Keratinocyte (primary cell): ENCODE measurements at regions not wholly inside any gene's neighbourhood (a gene's known extent, or its start where the extent isn't known, plus 50 kb on each side); places are given as distances from the start of the nearest gene placed in this dataset.

Experiments
- DNase-seq: peaks from one replicate; pipeline ENCODE4 v3.0.0-alpha.2; 2011; ENCODE audit warnings: low read depth, missing footprints, low spot score
- FAIRE-seq: peaks from 2 replicates; lab custom pipeline; 2011; peaks lifted over from hg19 to GRCh38; lab: Jason Lieb, UNC
- H2AFZ ChIP-seq: 2 replicates; pipeline ENCODE4 v1.6.0; 2012; ENCODE audit warnings: low read length, control low read depth, inconsistent platforms; ENCODE audit not compliant: control insufficient read depth
- H3K27ac ChIP-seq: 2 replicates; pipeline ENCODE4 v1.5.1; 2011; ENCODE audit warnings: low read length; ENCODE audit not compliant: control insufficient read depth, insufficient read depth
- H3K27me3 ChIP-seq: 3 replicates; pipeline ENCODE4 v1.6.0; 2011; ENCODE audit warnings: low read length; ENCODE audit not compliant: control insufficient read depth, insufficient read depth; ENCODE audit errors: extremely low read depth
- H3K36me3 ChIP-seq, 2 experiments: 2 replicates in 1 of 2; 3 replicates in 1 of 2; pipeline ENCODE4 v1.5.1; 2011; ENCODE audit warnings: low read length in 2 of 2, mild to moderate bottlenecking in 1 of 2; ENCODE audit not compliant: control insufficient read depth in 2 of 2, insufficient read depth in 2 of 2; ENCODE audit errors: extremely low read depth in 1 of 2
- H3K4me1 ChIP-seq: 3 replicates; pipeline ENCODE4 v1.5.1; 2011; ENCODE audit warnings: low read length; ENCODE audit not compliant: control insufficient read depth, insufficient read depth; ENCODE audit errors: extremely low read depth
- H3K4me2 ChIP-seq: 3 replicates; pipeline ENCODE4 v1.6.0; 2011; ENCODE audit warnings: low read depth, low read length; ENCODE audit not compliant: control insufficient read depth, insufficient read depth; ENCODE audit errors: extremely low read depth
- H3K4me3 ChIP-seq, 3 experiments: fragments of 200-600 bp in 1 of 3; sonication (generic) in 1 of 3; 2 replicates in 2 of 3; 3 replicates in 1 of 3; pipeline ENCODE4 v1.5.1; 2011 to 2016; ENCODE audit warnings: low read length in 3 of 3, mild to moderate bottlenecking in 3 of 3, control low read depth in 2 of 3, inconsistent platforms in 1 of 3, low read depth in 1 of 3, mixed read lengths in 1 of 3, mixed run types in 1 of 3, moderate library complexity in 1 of 3; ENCODE audit not compliant: control insufficient read depth in 2 of 3, insufficient read depth in 2 of 3; ENCODE audit errors: extremely low read depth in 1 of 3
- H3K79me2 ChIP-seq: 2 replicates; pipeline ENCODE4 v1.6.0; 2012; ENCODE audit warnings: low read length; ENCODE audit not compliant: control insufficient read depth, insufficient read depth
- H3K9ac ChIP-seq: 3 replicates; pipeline ENCODE4 v1.6.0; 2011; ENCODE audit warnings: low read length; ENCODE audit not compliant: control insufficient read depth, insufficient read depth; ENCODE audit errors: extremely low read depth
- H3K9me1 ChIP-seq: 3 replicates; pipeline ENCODE4 v1.6.0; 2011; ENCODE audit warnings: low read length; ENCODE audit not compliant: control insufficient read depth, insufficient read depth; ENCODE audit errors: extremely low read depth
- H3K9me3 ChIP-seq: 2 replicates; pipeline ENCODE4 v1.5.1; 2012; ENCODE audit warnings: low read depth, low read length; ENCODE audit not compliant: control insufficient read depth
- H4K20me1 ChIP-seq: 3 replicates; pipeline ENCODE4 v1.6.0; 2011; ENCODE audit warnings: low read length; ENCODE audit not compliant: control insufficient read depth, insufficient read depth; ENCODE audit errors: extremely low read depth
- EZH2 ChIP-seq: IDR thresholded peaks from one replicate; pipeline ENCODE4 v1.6.1; 2012; ENCODE audit warnings: inconsistent platforms, mild to moderate bottlenecking, low read length, moderate library complexity
- dilution Hi-C: fragments of 300-500 bp; cut with MboI; formaldehyde crosslinking; loops from one replicate; pipeline ENCODE4 v1.7.0; 2020; ENCODE audit warnings: low sequenced_read_pairs; ENCODE audit not compliant: extremely low pct_ligation_motif_present
- TF ChIP-seq, protein P1 (sequence below), 3 experiments: IDR thresholded peaks in 1 of 3; conservative IDR thresholded peaks in 1 of 3; optimal IDR thresholded peaks in 1 of 3; 2 replicates in 2 of 3; 3 replicates in 1 of 3; pipeline versions ENCODE3 to v1.5.1; 2011; ENCODE audit warnings: low read length in 3 of 3, mild to moderate bottlenecking in 3 of 3, moderate library complexity in 2 of 3, control low read depth in 1 of 3, inconsistent platforms in 1 of 3; ENCODE audit not compliant: insufficient read depth in 2 of 3; ENCODE audit errors: extremely low read depth in 1 of 3

DNA sequence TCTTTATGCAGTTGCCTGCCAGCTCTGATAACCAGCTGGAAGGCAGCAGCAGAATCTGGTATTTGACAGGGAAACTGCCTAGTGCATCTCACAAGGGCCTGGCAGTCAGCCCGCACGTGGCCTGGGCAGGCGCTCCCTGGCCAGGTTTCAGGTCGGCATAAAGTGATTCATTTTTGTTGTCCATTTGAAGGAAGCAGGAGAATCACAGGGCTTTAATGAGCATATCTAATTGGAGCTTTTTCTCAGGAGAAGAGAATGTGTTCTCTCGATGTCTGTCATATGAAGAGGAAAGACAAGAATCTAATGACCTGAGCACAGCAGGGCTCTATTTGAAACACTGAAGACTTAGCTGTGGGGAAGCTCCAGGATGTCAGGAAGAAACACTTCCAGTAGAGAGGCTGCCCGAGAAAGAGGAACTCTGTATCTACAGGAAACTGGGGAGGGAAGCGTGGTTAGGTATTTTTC, 98.8 kb upstream of the MB21D2 start:
- no peaks in the 10 kb centered on the region for H3K27me3 ChIP-seq
- dilution Hi-C loops, result no loop called here
- no peak overlapping the region for H3K9ac ChIP-seq
- no peak overlapping the region for H2AFZ ChIP-seq
- H3K4me2 ChIP-seq, result no peak overlapping the region
- H3K4me3 ChIP-seq, result no peak overlapping the region
- no peak for FAIRE-seq
- no peak overlapping the region for H3K27ac ChIP-seq
- no peak for TF ChIP-seq EZH2
- TF ChIP-seq, protein P1, sequence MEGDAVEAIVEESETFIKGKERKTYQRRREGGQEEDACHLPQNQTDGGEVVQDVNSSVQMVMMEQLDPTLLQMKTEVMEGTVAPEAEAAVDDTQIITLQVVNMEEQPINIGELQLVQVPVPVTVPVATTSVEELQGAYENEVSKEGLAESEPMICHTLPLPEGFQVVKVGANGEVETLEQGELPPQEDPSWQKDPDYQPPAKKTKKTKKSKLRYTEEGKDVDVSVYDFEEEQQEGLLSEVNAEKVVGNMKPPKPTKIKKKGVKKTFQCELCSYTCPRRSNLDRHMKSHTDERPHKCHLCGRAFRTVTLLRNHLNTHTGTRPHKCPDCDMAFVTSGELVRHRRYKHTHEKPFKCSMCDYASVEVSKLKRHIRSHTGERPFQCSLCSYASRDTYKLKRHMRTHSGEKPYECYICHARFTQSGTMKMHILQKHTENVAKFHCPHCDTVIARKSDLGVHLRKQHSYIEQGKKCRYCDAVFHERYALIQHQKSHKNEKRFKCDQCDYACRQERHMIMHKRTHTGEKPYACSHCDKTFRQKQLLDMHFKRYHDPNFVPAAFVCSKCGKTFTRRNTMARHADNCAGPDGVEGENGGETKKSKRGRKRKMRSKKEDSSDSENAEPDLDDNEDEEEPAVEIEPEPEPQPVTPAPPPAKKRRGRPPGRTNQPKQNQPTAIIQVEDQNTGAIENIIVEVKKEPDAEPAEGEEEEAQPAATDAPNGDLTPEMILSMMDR (optimal IDR thresholded peaks at IDR 0.05 in 1 of 3, IDR thresholded peaks at IDR 0.05 in 1 of 3, conservative IDR thresholded peaks at IDR 0.05 in 1 of 3; ENCODE audit: extremely low read depth in 1 of 3, insufficient read depth in 2 of 3, low read length in 3 of 3), result no peak
- H3K4me1 ChIP-seq, result no peaks in the 10 kb centered on the region
- H3K9me3 ChIP-seq, result peaks cover 3% of the 10 kb centered on the region
- H3K9me1 ChIP-seq, result no peaks in the 10 kb centered on the region
- no peaks in the 10 kb centered on the region for H3K79me2 ChIP-seq
- H3K36me3 ChIP-seq, result no peaks in the 10 kb centered on the region
- H4K20me1 ChIP-seq, result no peaks in the 10 kb centered on the region
- no peak for DNase-seq

- no peaks in the 10 kb centered on the region for H4K20me1 ChIP-seq
- no peak overlapping the region for H3K4me2 ChIP-seq
- no peak overlapping the region for H3K27ac ChIP-seq
- H3K9me3 ChIP-seq, result no peaks in the 10 kb centered on the region
- TF ChIP-seq, protein P1 (optimal IDR thresholded peaks at IDR 0.05 in 1 of 3, IDR thresholded peaks at IDR 0.05 in 1 of 3, conservative IDR thresholded peaks at IDR 0.05 in 1 of 3; ENCODE audit: extremely low read depth in 1 of 3, insufficient read depth in 2 of 3, low read length in 3 of 3), result no peak
- no peak overlapping the region for H3K9ac ChIP-seq
- no peaks in the 10 kb centered on the region for H3K27me3 ChIP-seq
- H3K36me3 ChIP-seq, result no peaks in the 10 kb centered on the region
- H3K4me3 ChIP-seq, result no peak overlapping the region
- no peak for DNase-seq
- H3K79me2 ChIP-seq, result no peaks in the 10 kb centered on the region
- H2AFZ ChIP-seq, result no peak overlapping the region
- H3K9me1 ChIP-seq, result no peaks in the 10 kb centered on the region
- dilution Hi-C loops, result no loop called here
- H3K4me1 ChIP-seq, result no peaks in the 10 kb centered on the region
- no peak for FAIRE-seq
These were observed 103.9 kb upstream of the MB21D2 start for GRCh38 chr3:193021506-193022010.
